ENCODE measurements at regions not wholly inside any gene's neighbourhood (a gene's known extent, or its start where the extent isn't known, plus 50 kb on each side); places are given as distances from the start of the nearest gene placed in this dataset.

- TF ChIP-seq SPI1 (IDR thresholded peaks at IDR 0.05; ENCODE audit: borderline replicate concordance, low read depth) (no peak), REST (IDR thresholded peaks at IDR 0.05; ENCODE audit: insufficient replicate concordance, low read depth) (no peak), POLR2AphosphoS5 (IDR thresholded peaks at IDR 0.05; ENCODE audit: low read depth) (no peak), CTCF (IDR thresholded peaks at IDR 0.05; ENCODE audit: insufficient read depth, low read length) (no peak)
- no peak for DNase-seq (ENCODE audit: low read depth in 1 of 2, low spot score in 1 of 2)
- no peaks in the 10 kb centered on the region for H3K27me3 ChIP-seq (ENCODE audit: insufficient read depth, poor library complexity, severe bottlenecking)
- no peak overlapping the region for H3K4me3 ChIP-seq (replicated peaks; ENCODE audit: insufficient read depth, low read length)
- H3K27ac ChIP-seq (replicated peaks), result no peak overlapping the region
Measured at GRCh38 chr5:51326844-51327243, 56.4 kb upstream of the ISL1 start.
